HG02759 (cell line): ENCODE measurements at regions not wholly inside any gene's neighbourhood (a gene's known extent, or its start where the extent isn't known, plus 50 kb on each side); places are given as distances from the start of the nearest gene placed in this dataset.
A peak's percentile ranks its signal among the peaks of the same experiment; 100 is the strongest.

ENCODE experiments used
- ATAC-seq: cut with Tn5 transposase; IDR thresholded peaks from one replicate; pipeline ENCODE4 v1.9.1; 2021; ENCODE audit warnings: mild to moderate bottlenecking, moderate library complexity; ENCODE audit not compliant: unreplicated experiment

DNA sequence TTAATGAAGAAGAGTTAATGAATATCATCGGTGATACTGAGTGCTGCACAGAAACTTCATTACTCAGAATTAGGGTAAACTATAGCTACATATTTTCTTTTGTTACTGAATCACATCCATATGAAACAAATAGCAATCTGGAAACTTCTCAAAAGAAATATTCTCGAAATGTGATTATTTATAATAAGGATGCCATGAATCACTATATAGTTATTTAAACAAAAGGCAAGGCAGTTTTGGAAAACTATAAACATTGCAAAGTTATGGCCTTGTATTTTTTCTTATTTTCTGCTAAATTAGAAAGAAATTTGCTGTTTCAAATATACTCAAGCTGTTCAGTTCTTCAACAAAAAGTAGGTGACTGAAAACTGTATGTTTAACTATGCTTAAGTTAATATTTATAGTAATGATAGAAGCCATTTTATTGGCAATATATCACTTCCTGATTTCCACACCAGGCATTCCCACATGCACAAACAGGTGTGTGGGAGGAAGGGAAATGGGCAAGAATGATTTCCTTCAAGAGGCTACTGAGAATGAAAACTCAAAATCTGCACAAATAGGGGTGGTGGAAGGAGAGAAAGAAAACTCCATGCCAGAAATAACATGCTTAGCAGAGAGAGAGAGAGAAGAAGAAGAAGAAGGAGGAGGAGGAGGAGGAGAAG lies 74.5 kb upstream of the FRY start:
- ATAC-seq = no peak

DNA sequence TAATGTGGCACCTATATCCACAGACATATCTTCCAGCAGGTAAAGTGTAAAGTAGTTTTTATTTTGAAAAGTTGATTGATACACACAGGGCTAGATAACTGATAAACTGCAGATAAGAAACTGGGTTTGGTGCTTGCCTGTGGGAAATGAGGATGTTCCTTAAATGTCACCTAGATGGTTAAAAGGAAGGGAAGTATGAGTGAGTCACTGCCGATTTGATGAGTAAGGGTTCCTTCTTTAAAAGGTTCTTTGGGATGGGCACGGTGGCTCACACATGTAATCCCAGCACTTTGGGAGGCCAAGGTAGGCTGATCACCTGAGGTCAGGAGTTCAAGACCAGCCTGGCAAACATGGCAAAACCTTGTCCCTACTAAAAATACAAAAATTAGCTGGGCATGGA lies 73.8 kb upstream of the FRY start:
- no peak for ATAC-seq

DNA sequence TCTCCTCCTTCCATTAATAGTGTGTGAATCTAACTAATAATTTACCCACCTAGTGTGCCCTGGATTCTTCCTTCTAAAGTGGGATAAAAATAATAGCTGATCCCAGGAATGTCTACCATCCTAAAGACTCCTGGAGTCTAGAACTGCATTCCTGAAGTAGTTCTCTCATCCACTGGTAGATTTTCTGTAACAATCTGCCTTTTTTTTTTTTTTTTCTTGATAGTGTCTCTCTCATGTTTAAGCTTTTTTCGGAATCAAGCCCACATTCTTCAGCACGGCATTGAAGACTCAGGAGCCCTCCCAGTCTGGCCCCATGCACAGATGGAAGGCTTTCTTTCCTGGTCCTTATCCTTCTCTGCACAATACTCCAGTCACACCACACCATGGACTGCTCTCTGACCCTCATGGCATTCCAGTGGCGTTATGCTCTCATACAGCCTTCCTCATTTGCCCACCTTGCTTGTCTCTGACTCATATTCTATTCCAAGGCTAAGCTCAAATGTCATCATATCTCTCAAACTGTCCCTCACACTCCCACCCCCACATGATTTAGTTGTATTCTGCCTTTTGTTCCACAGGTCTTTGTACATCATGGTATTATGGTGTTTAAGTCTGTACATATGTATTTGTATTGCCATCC lies 68.7 kb upstream of the FRY start:
- ATAC-seq = no peak

DNA sequence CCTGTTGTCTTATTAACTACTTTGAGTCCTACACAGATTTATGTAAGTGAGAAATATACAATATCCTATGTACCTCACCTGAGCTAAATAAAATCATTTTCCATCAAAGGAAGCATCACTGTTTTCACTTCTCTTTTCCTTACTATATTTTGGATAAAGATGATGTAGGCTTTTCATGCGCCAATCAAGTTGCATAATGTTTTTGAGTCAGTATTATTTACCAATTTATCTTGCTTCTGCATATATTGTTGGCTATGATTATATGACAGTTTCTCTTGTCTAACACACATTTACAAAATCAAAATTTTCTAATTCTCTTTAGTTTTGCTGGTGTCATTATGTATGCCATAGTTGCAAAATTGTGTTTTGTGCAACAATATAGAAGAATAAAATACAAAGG lies 67.9 kb upstream of the FRY start:
- ATAC-seq = no peak

DNA sequence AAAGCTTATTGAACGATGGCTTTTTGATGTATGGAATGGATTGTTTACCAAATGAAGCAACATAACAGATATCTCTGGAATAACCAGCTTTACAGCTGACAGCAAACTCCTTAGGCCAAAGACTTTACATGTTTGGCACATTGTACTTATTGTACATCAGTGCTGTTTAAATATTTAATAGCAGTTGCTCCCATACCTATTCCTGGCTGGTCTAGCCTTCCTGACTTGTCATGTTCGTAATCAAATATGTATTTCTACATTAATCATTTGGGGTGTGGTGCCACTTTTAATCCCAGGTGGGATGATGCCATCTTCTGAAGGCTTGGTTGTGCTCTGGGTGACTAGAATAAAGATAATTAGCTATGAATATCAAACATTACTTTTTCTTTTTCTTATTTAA lies 67.4 kb upstream of the FRY start:
- no peak for ATAC-seq

DNA sequence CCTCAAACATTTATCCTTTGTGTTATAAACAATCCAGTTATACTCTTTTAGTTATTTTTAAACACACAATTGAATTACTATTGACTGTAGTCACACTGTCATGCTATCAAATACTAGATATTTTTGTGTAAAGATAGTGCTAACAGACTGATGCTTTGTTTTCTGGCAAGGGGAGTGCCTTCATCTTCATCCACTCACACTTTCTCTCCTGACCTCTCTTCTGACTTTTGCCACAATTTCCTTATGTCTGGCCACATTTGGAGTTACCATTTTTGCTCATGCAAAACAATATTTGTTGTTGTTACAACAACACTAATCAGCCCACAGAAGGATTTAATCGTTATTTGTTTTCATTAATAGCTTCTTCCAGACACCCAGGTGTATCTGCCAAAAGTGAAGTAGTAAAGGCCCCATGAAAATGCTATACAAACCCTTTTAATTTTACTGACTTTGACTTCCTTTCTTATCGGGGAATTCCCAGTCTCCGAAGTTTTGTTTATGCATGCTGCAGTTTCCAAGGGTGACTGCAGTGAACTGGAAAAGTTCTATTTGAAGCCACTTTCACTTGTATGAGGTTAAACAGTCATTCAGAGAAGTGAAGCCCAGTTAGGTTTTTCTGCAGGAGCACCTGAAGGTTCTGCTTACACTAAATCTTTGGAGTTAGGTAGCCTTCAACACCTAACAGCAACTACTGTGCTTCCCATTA lies 66.1 kb upstream of the FRY start:
- peak; percentile 97 for ATAC-seq

DNA sequence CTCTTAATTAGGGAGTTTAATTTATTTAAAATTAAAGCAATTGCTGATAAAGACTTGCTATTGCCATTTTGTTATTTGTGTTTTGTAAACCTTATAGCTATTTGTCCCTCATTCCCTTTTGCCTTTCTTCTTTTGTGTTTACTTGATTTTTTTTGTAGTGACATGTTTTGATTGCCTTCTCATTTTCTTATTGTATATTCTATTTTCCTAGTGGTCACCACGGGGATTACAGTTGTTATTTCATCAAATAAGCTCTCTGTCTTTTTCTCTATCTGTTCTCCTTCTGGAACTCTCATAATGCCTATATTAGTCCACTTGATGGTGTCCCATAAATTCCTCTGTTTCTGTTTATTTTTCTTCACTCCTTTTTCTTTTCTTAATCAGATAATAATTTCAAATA lies 64.4 kb upstream of the FRY start:
- no peak for ATAC-seq

DNA sequence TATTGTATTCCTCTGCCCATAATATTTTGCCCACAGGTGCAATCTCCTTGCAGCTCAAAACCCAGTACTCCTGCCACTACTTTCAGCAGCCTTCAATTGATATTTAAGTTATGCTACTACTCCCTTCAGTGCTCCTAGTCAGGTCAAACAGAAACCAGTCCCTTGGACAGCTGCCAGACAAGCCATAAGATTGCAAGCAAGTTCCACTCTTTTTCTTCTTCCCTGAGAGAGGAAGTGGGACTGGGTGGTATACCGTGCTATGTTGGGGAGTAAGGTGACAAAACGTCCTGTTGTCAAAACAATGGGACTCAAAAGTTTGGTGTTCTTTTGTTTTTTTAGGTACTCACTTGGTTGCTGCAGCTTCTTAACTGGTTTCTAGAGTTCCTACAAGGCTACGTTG lies 63.1 kb upstream of the FRY start:
- no peak for ATAC-seq

DNA sequence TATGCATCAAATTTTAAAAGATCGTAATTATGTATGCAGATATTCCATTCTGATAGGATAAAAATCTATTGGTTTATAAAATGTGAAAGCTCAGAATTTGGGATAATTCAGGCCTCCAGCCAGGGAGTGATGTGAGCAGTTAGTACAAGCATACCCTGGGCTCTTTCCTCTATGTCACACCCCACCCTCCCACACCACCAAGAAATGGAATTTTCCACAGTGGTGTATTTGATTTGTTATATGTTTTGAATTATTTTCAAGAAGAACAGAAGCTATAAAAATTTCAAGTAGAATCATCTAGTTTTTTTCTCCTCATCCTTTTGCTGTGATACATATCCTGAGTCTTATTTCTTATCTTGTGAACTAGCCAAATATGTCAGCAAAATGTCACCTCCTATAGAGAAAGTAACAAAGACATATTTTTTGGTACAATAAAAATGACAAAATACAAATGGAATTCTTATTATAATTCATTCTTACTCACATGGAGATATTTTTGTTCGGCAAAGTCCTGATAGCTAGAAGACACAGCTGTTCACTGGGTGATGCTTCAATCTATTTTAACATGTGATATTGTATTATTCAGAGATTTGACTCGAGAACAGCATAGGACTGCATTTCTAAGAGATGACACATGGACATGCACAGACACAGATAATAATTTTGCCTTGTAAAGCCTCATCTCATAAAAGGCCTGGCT lies 61.2 kb upstream of the FRY start:
- no peak for ATAC-seq

DNA sequence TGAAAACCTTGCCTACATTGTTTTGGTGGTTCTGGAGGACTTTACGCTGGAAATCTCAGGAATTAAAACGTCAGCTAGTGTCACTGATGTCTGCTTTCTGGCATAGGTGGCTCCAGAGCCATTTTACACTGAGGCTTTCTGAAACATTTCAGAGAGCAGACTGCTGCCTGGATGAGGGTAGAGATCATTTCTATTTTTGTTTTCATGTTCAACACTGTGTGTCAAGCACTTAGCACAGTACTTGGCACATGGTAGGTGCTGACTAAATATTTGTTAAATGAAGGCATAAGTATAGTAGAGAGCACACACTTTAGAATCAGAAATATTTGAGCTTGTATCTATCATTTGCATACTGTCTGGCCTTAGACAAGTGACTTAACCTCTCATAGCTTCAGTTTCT lies 59.1 kb upstream of the FRY start:
- no peak for ATAC-seq

DNA sequence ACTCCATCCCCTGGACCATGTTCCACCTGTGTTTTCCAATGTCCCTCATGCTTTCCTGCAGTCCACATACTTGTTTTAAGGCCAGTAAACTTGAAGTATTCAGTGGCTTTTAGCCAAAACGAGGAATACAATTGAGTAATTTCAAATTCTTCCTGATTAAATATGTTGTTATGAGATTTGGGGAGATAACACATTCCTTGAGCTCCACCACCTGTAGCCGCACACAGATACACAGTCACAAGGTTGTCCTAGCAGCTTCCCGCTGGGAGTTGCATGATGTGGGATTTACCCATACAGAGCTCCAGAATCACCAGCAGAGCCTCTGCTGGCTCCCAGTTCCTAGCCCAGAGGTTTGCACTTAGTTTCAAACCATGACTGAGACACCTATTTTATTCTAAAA lies 53.6 kb upstream of the FRY start:
- ATAC-seq = no peak

DNA sequence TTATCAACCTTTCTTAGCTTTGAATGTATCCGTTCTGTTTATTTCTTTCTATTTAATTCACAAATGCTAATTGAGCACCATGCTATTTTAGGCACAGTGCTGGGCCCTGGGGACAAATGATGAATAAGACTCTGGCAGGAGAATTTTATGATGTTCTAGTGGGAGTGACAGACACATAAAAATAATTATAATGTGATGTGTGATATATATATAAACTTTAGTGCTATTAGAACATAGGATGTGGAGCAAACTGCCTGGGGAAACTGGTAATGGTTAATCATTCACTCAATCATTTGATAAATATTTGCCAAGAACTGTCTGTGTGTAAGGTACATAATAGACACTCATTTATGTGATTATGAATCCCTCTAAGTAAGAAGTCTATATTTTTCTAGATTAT lies 50.7 kb upstream of the FRY start:
- no peak for ATAC-seq
